GM18508 (cell line): ENCODE measurements at regions not wholly inside any gene's neighbourhood (a gene's known extent, or its start where the extent isn't known, plus 50 kb on each side); places are given as distances from the start of the nearest gene placed in this dataset.
"Not testable (repeated sequence)": the region's sequence is repeated elsewhere in the genome, so short reads cannot be mapped to it uniquely, and the experiment has no call there.

Source experiments
- ATAC-seq: cut with Tn5 transposase; IDR thresholded peaks from one replicate; pipeline ENCODE4 v1.9.1; 2021; ENCODE audit warnings: moderate number of reproducible peaks; ENCODE audit not compliant: insufficient read depth, unreplicated experiment

GRCh38 chr15:62488387-62488786 lies 323.3 kb upstream of the C2CD4B start:
- ATAC-seq, result no peak

GRCh38 chr15:62491642-62492041 lies 326.6 kb upstream of the C2CD4B start:
- ATAC-seq, result no peak

- no peak for ATAC-seq
Observed at GRCh38 chr15:62492900-62493299, 327.8 kb upstream of the C2CD4B start.

- no peak for ATAC-seq
Observed at GRCh38 chr15:62494197-62494596, 329.1 kb upstream of the C2CD4B start.

- no peak for ATAC-seq
Observed at GRCh38 chr15:62495670-62496614, 330.9 kb upstream of the C2CD4B start.

- ATAC-seq, result no peak
Observed at GRCh38 chr15:62497356-62497755, 332.3 kb upstream of the C2CD4B start.

- ATAC-seq, result no peak
Observed at GRCh38 chr15:62498278-62498677, 333.2 kb upstream of the C2CD4B start.

- ATAC-seq, result no peak
Observed at GRCh38 chr15:62498712-62499111, 333.6 kb upstream of the C2CD4B start.

GRCh38 chr15:62500325-62500724 lies 335.2 kb upstream of the C2CD4B start:
- no peak for ATAC-seq

- ATAC-seq, result no peak
Observed at GRCh38 chr15:62502451-62502850, 337.4 kb upstream of the C2CD4B start.

GRCh38 chr15:62503451-62503850 lies 338.4 kb upstream of the C2CD4B start:
- no peak for ATAC-seq

GRCh38 chr15:62505762-62506161 lies 340.7 kb upstream of the C2CD4B start:
- ATAC-seq, result no peak

- no peak for ATAC-seq
Observed at GRCh38 chr15:62506217-62506805, 341.2 kb upstream of the C2CD4B start.

GRCh38 chr15:62509395-62509958 lies 344.4 kb upstream of the C2CD4B start:
- ATAC-seq, result no peak

- no peak for ATAC-seq
Observed at GRCh38 chr15:62510791-62511190, 345.7 kb upstream of the C2CD4B start.

GRCh38 chr15:62512904-62513303 lies 347.8 kb upstream of the C2CD4B start:
- ATAC-seq, result no peak

- ATAC-seq, result no peak
Observed at GRCh38 chr15:62513893-62514292, 348.8 kb upstream of the C2CD4B start.

GRCh38 chr15:62515696-62516395 lies 350.8 kb upstream of the C2CD4B start:
- no peak for ATAC-seq

GRCh38 chr15:62517541-62517940 lies 352.5 kb upstream of the C2CD4B start:
- no peak for ATAC-seq

GRCh38 chr15:62518666-62519065 lies 353.6 kb upstream of the C2CD4B start:
- not testable (repeated sequence) for ATAC-seq

GRCh38 chr15:62519900-62520299 lies 354.8 kb upstream of the C2CD4B start:
- no peak for ATAC-seq
